ENCODE measurements at regions not wholly inside any gene's neighbourhood (a gene's known extent, or its start where the extent isn't known, plus 50 kb on each side); places are given as distances from the start of the nearest gene placed in this dataset.

- no peak overlapping the region for H3K27ac ChIP-seq
- TF ChIP-seq CTCF (IDR thresholded peaks at IDR 0.05), result no peak
- TF ChIP-seq ZFX (IDR thresholded peaks at IDR 0.05; ENCODE audit: borderline replicate concordance), result no peak
These were observed 119.1 kb upstream of the OTUD4 start for GRCh38 chr4:145299380-145300076.

DNA sequence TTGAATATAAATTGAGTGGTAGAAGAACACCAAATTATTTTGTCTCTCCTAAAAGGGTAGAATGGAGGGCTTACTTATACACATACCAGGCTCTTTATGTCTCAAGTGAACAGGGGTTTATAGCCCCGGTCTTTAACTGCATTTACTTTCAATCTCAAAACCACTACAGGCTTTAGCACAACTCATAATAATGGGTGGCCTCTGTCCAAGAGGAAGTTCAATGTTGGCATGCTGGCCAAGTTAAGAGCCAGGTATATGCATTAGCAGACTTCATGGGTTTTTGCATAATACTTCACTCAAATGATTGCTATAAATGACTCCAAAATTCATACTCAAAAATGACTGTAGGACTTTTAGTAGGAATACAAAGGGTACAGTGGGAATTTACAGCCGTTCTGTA, 118.5 kb upstream of the OTUD4 start:
- no peak for TF ChIP-seq CTCF (IDR thresholded peaks at IDR 0.05)
- TF ChIP-seq ZFX (IDR thresholded peaks at IDR 0.05; ENCODE audit: borderline replicate concordance), result no peak
- no peak overlapping the region for H3K27ac ChIP-seq

DNA sequence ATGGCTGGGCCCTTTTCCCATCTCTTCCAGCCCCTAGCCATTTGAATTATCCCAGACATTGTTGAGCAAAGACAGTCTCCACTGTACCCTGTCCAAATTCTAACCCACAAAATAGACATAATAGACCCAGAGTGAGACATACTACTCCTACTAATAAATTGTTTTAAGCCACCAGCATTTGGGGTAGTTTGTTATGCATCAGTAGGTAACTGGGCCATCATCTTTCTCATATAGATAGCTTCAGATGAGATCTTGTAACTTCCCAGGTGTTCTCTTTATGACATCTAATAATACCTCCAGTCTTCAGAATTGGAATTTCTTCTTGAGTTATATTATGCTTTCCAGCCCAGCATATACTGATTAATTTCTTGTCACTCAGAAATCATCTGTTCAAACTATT, 117.2 kb upstream of the OTUD4 start:
- no peak overlapping the region for H3K27ac ChIP-seq
- TF ChIP-seq CTCF (IDR thresholded peaks at IDR 0.05), result no peak

- TF ChIP-seq CTCF (IDR thresholded peaks at IDR 0.05), result no peak
- no peak for TF ChIP-seq ZFX (IDR thresholded peaks at IDR 0.05; ENCODE audit: borderline replicate concordance)
- no peak overlapping the region for H3K27ac ChIP-seq
These were observed 115.2 kb upstream of the OTUD4 start for GRCh38 chr4:145295547-145295946.

DNA sequence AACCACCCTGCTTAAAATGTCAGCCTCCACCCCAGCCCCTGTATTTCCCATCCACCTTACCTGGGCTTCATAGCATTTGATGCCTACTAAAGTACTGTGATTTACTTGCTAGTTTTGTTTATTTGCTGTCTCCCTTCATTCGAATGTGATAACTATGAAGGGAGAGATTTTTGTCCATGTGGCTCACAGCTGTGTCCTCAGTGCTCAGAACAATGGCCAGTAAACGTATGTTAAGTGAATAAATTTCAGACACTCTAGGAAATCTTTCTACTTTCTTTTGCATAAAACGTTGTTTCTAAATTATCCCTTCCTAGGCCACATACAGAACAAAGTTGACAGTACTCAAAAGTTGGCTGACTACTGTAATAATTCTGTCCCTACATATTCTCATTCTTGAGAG, 114.7 kb upstream of the OTUD4 start:
- no peak for TF ChIP-seq CTCF (IDR thresholded peaks at IDR 0.05)
- no peak overlapping the region for H3K27ac ChIP-seq

- no peak overlapping the region for H3K27ac ChIP-seq
- TF ChIP-seq CTCF (IDR thresholded peaks at IDR 0.05) (no peak), ZFX (IDR thresholded peaks at IDR 0.05; ENCODE audit: borderline replicate concordance) (no peak)
These were observed 113.3 kb upstream of the OTUD4 start for GRCh38 chr4:145293658-145294057.

DNA sequence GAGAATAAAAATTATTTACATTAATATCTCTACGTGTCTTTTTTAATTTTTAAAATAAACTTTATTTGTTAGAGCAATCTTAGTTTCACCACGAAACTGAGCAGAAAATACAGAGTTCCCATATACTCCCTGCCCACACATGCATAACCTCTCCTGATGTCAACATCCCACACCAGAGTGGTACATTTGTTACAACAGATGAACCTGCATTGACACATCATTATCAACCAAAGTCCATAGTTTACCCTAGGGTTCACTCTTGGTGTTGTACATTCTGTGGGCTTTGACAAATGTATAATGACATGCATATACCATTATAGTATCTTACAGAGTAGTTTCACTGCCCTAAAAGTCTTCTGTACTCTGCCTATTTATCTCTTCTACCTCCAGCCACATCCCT, 110.6 kb upstream of the OTUD4 start:
- H3K27ac ChIP-seq, result no peak overlapping the region
- TF ChIP-seq CTCF (IDR thresholded peaks at IDR 0.05), result no peak
- TF ChIP-seq ZFX (IDR thresholded peaks at IDR 0.05; ENCODE audit: borderline replicate concordance), result no peak

Measured in 22Rv1 (cell line).